ENCODE measurements at regions not wholly inside any gene's neighbourhood (a gene's known extent, or its start where the extent isn't known, plus 50 kb on each side); places are given as distances from the start of the nearest gene placed in this dataset.

- TF ChIP-seq CTCF (IDR thresholded peaks at IDR 0.05; ENCODE audit: low read length): no peak
- TF ChIP-seq EZH2 (IDR thresholded peaks at IDR 0.05; ENCODE audit: borderline replicate concordance, low read length): no peak
These were observed 233.3 kb downstream of the MYLK4 start for GRCh38 chr6:2517401-2517800.

All from OCI-LY1 (cell line).